Keratinocyte (primary cell): ENCODE measurements at regions not wholly inside any gene's neighbourhood (a gene's known extent, or its start where the extent isn't known, plus 50 kb on each side); places are given as distances from the start of the nearest gene placed in this dataset.

Experiments
- DNase-seq: peaks from one replicate; pipeline ENCODE4 v3.0.0-alpha.2; 2011; ENCODE audit warnings: low read depth, missing footprints, low spot score
- FAIRE-seq: peaks from 2 replicates; lab custom pipeline; 2011; peaks lifted over from hg19 to GRCh38; lab: Jason Lieb, UNC
- H2AFZ ChIP-seq: 2 replicates; pipeline ENCODE4 v1.6.0; 2012; ENCODE audit warnings: low read length, control low read depth, inconsistent platforms; ENCODE audit not compliant: control insufficient read depth
- H3K27ac ChIP-seq: 2 replicates; pipeline ENCODE4 v1.5.1; 2011; ENCODE audit warnings: low read length; ENCODE audit not compliant: control insufficient read depth, insufficient read depth
- H3K27me3 ChIP-seq: 3 replicates; pipeline ENCODE4 v1.6.0; 2011; ENCODE audit warnings: low read length; ENCODE audit not compliant: control insufficient read depth, insufficient read depth; ENCODE audit errors: extremely low read depth
- H3K36me3 ChIP-seq, 2 experiments: 2 replicates in 1 of 2; 3 replicates in 1 of 2; pipeline ENCODE4 v1.5.1; 2011; ENCODE audit warnings: low read length in 2 of 2, mild to moderate bottlenecking in 1 of 2; ENCODE audit not compliant: control insufficient read depth in 2 of 2, insufficient read depth in 2 of 2; ENCODE audit errors: extremely low read depth in 1 of 2
- H3K4me1 ChIP-seq: 3 replicates; pipeline ENCODE4 v1.5.1; 2011; ENCODE audit warnings: low read length; ENCODE audit not compliant: control insufficient read depth, insufficient read depth; ENCODE audit errors: extremely low read depth
- H3K4me2 ChIP-seq: 3 replicates; pipeline ENCODE4 v1.6.0; 2011; ENCODE audit warnings: low read depth, low read length; ENCODE audit not compliant: control insufficient read depth, insufficient read depth; ENCODE audit errors: extremely low read depth
- H3K4me3 ChIP-seq, 3 experiments: fragments of 200-600 bp in 1 of 3; sonication (generic) in 1 of 3; 2 replicates in 2 of 3; 3 replicates in 1 of 3; pipeline ENCODE4 v1.5.1; 2011 to 2016; ENCODE audit warnings: low read length in 3 of 3, mild to moderate bottlenecking in 3 of 3, control low read depth in 2 of 3, inconsistent platforms in 1 of 3, low read depth in 1 of 3, mixed read lengths in 1 of 3, mixed run types in 1 of 3, moderate library complexity in 1 of 3; ENCODE audit not compliant: control insufficient read depth in 2 of 3, insufficient read depth in 2 of 3; ENCODE audit errors: extremely low read depth in 1 of 3
- H3K79me2 ChIP-seq: 2 replicates; pipeline ENCODE4 v1.6.0; 2012; ENCODE audit warnings: low read length; ENCODE audit not compliant: control insufficient read depth, insufficient read depth
- H3K9ac ChIP-seq: 3 replicates; pipeline ENCODE4 v1.6.0; 2011; ENCODE audit warnings: low read length; ENCODE audit not compliant: control insufficient read depth, insufficient read depth; ENCODE audit errors: extremely low read depth
- H3K9me1 ChIP-seq: 3 replicates; pipeline ENCODE4 v1.6.0; 2011; ENCODE audit warnings: low read length; ENCODE audit not compliant: control insufficient read depth, insufficient read depth; ENCODE audit errors: extremely low read depth
- H3K9me3 ChIP-seq: 2 replicates; pipeline ENCODE4 v1.5.1; 2012; ENCODE audit warnings: low read depth, low read length; ENCODE audit not compliant: control insufficient read depth
- H4K20me1 ChIP-seq: 3 replicates; pipeline ENCODE4 v1.6.0; 2011; ENCODE audit warnings: low read length; ENCODE audit not compliant: control insufficient read depth, insufficient read depth; ENCODE audit errors: extremely low read depth
- CTCF ChIP-seq, 3 experiments: IDR thresholded peaks in 1 of 3; conservative IDR thresholded peaks in 1 of 3; optimal IDR thresholded peaks in 1 of 3; 2 replicates in 2 of 3; 3 replicates in 1 of 3; pipeline versions ENCODE3 to v1.5.1; 2011; ENCODE audit warnings: low read length in 3 of 3, mild to moderate bottlenecking in 3 of 3, moderate library complexity in 2 of 3, control low read depth in 1 of 3, inconsistent platforms in 1 of 3; ENCODE audit not compliant: insufficient read depth in 2 of 3; ENCODE audit errors: extremely low read depth in 1 of 3
- EZH2 ChIP-seq: IDR thresholded peaks from one replicate; pipeline ENCODE4 v1.6.1; 2012; ENCODE audit warnings: inconsistent platforms, mild to moderate bottlenecking, low read length, moderate library complexity
- dilution Hi-C: fragments of 300-500 bp; cut with MboI; formaldehyde crosslinking; loops from one replicate; pipeline ENCODE4 v1.7.0; 2020; ENCODE audit warnings: low sequenced_read_pairs; ENCODE audit not compliant: extremely low pct_ligation_motif_present

DNA sequence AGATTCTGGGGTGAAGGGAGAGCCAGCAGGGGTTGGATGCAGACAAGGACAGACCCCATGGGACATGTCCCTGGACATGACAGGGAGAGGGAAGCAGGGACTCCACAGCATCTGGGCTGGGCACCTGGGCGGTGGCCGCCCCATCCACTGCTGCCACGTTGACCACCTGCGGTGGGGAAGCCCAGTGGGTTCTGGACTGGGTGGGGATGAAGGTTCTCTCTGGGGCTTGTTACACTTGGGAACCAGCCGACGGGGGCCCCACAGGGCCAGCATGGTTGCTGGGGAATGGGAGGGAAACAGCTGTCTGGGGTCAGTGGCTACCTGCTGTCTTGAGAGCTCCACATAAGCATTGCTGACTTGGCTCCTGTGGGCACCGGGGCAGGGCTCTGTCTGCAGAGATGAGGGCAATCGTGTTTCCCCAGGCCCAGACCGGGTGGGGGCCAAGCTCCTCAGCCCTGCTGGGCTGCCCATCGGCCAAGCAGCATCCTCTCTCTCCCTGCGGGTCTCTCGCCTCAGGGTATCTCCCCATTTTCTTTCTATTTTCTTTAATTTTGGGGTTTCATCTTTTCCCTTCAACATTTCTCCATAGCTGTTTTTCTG is 443.6 kb upstream of the PFKP start:
- Histone ChIP-seq H3K9ac (no peak overlapping the region), H3K9me1 (no peaks in the 10 kb centered on the region), H3K36me3 (no peaks in the 10 kb centered on the region), H3K27ac (no peak overlapping the region), H3K4me2 (no peak overlapping the region), H3K27me3 (no peaks in the 10 kb centered on the region), H2AFZ (no peak overlapping the region), H3K4me3 (no peak overlapping the region), H3K9me3 (peaks cover 2% of the 10 kb centered on the region), H3K4me1 (no peaks in the 10 kb centered on the region), H3K79me2 (no peaks in the 10 kb centered on the region), H4K20me1 (no peaks in the 10 kb centered on the region)
- DNase-seq (no peak), FAIRE-seq (no peak)
- TF ChIP-seq EZH2, result no peak
- TF ChIP-seq CTCF (optimal IDR thresholded peaks at IDR 0.05 in 1 of 3, IDR thresholded peaks at IDR 0.05 in 1 of 3, conservative IDR thresholded peaks at IDR 0.05 in 1 of 3; ENCODE audit: extremely low read depth in 1 of 3, insufficient read depth in 2 of 3, low read length in 3 of 3), result no peak
- dilution Hi-C loops, result no loop called here

DNA sequence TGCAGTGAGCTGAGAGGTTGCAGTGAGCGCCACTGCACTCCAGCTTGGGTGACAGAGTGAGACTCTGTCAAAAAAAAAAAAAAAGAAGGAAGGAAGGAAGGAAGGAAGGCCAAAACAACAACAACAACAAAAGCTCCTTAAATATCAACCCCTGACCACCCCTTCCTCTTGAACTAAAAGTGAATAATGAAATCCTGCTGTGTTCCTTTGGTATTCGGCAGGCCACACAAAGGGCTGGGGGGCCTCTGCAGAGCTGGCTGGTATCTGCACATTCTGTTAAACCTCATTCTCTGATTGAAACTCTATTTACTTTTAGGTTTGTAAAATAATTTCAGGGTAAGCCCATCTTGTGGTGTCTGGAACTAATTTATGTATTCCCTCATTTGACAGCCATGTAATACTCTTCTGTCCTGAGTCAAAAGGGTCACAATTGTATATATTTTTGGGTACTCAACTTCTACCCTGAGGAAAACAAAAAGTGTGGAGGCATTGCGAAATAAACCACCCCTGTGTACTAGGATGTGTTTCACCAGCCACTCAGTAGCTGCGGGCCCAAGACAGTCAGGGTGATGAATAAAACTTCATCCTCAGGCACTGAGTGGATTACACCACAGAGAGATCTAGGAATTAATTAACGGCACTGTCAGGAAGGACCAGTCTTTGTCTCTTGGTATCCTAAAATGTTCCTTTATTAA is 446.4 kb upstream of the PFKP start:
- Histone ChIP-seq H2AFZ (no peak overlapping the region), H3K4me1 (no peaks in the 10 kb centered on the region), H3K4me2 (no peak overlapping the region), H3K9ac (no peak overlapping the region), H3K9me1 (no peaks in the 10 kb centered on the region), H3K79me2 (no peaks in the 10 kb centered on the region), H3K9me3 (peaks cover 2% of the 10 kb centered on the region), H4K20me1 (no peaks in the 10 kb centered on the region), H3K36me3 (no peaks in the 10 kb centered on the region), H3K4me3 (no peak overlapping the region), H3K27ac (no peak overlapping the region), H3K27me3 (no peaks in the 10 kb centered on the region)
- no peak for FAIRE-seq
- no peak for DNase-seq
- no peak for TF ChIP-seq EZH2
- TF ChIP-seq CTCF (optimal IDR thresholded peaks at IDR 0.05 in 1 of 3, IDR thresholded peaks at IDR 0.05 in 1 of 3, conservative IDR thresholded peaks at IDR 0.05 in 1 of 3; ENCODE audit: extremely low read depth in 1 of 3, insufficient read depth in 2 of 3, low read length in 3 of 3), result no peak
- dilution Hi-C loops, result no loop called here
